HG02763 (cell line): ENCODE measurements at regions not wholly inside any gene's neighbourhood (a gene's known extent, or its start where the extent isn't known, plus 50 kb on each side); places are given as distances from the start of the nearest gene placed in this dataset.

Experiments
- ATAC-seq: cut with Tn5 transposase; IDR thresholded peaks from one replicate; pipeline ENCODE4 v1.9.1; 2021; ENCODE audit warnings: mild to moderate bottlenecking, moderate library complexity; ENCODE audit not compliant: unreplicated experiment

GRCh38 chr15:35168464-35168863, 83.4 kb upstream of the NANOGP8 start:
- no peak for ATAC-seq

GRCh38 chr15:35167675-35168074, 82.6 kb upstream of the NANOGP8 start:
- ATAC-seq: no peak

GRCh38 chr15:35166730-35167359, 81.8 kb upstream of the NANOGP8 start:
- ATAC-seq: no peak

GRCh38 chr15:35161694-35162093, 76.6 kb upstream of the NANOGP8 start:
- ATAC-seq: no peak

GRCh38 chr15:35159170-35159569, 74.1 kb upstream of the NANOGP8 start:
- ATAC-seq: no peak

GRCh38 chr15:35151782-35152181, 66.7 kb upstream of the NANOGP8 start:
- ATAC-seq: no peak

- ATAC-seq: no peak
Observed at GRCh38 chr15:35151381-35151780, 66.3 kb upstream of the NANOGP8 start.

- no peak for ATAC-seq
Observed at GRCh38 chr15:35150361-35150760, 65.3 kb upstream of the NANOGP8 start.

- ATAC-seq: no peak
Observed at GRCh38 chr15:35145336-35145735, 60.2 kb upstream of the NANOGP8 start.

GRCh38 chr15:35142578-35142977, 57.5 kb upstream of the NANOGP8 start:
- no peak for ATAC-seq

- no peak for ATAC-seq
Observed at GRCh38 chr15:35141743-35142471, 56.8 kb upstream of the NANOGP8 start.

- no peak for ATAC-seq
Observed at GRCh38 chr15:35139822-35140221, 54.7 kb upstream of the NANOGP8 start.

- no peak for ATAC-seq
Observed at GRCh38 chr15:35137190-35137574, 52.1 kb upstream of the NANOGP8 start.

GRCh38 chr15:35136321-35137189, 51.5 kb upstream of the NANOGP8 start:
- peak; percentile 98 for ATAC-seq
